Loucy (cell line): ENCODE measurements at regions not wholly inside any gene's neighbourhood (a gene's known extent, or its start where the extent isn't known, plus 50 kb on each side); places are given as distances from the start of the nearest gene placed in this dataset.

ENCODE experiments used
- H2AFZ ChIP-seq: fragments of 200-600 bp; sonication (generic); 2 replicates; pipeline ENCODE4 v1.6.0; 2016; ENCODE audit warnings: antibody characterized with exemption, mild to moderate bottlenecking, low read length, moderate library complexity
- H3F3A ChIP-seq: fragments of 200-600 bp; 2 replicates; pipeline ENCODE4 v1.6.0; 2016; ENCODE audit warnings: antibody characterized with exemption, low read depth, mild to moderate bottlenecking
- H3K27me3 ChIP-seq: fragments of 200-600 bp; sonication (generic); 2 replicates; pipeline ENCODE4 v1.6.1; 2014; ENCODE audit warnings: low read length, mild to moderate bottlenecking; ENCODE audit not compliant: insufficient read depth, poor library complexity, severe bottlenecking
- H3K36me3 ChIP-seq: fragments of 200-600 bp; sonication (generic); 2 replicates; pipeline ENCODE4 v1.6.1; 2016; ENCODE audit warnings: low read length; ENCODE audit not compliant: insufficient read depth
- H3K4me1 ChIP-seq: fragments of 200-600 bp; sonication (generic); 2 replicates; pipeline ENCODE4 v1.5.1; 2014; ENCODE audit warnings: low read length, mild to moderate bottlenecking; ENCODE audit not compliant: insufficient read depth, poor library complexity, severe bottlenecking
- H3K4me2 ChIP-seq: fragments of 200-600 bp; sonication (generic); 2 replicates; pipeline ENCODE4 v1.6.0; 2014; ENCODE audit warnings: antibody characterized with exemption, low read length, low read depth, mild to moderate bottlenecking; ENCODE audit not compliant: poor library complexity, severe bottlenecking
- H3K4me3 ChIP-seq: fragments of 200-600 bp; sonication (generic); 2 replicates; pipeline ENCODE4 v1.5.1; 2014; ENCODE audit warnings: low read length, mild to moderate bottlenecking, mixed read lengths; ENCODE audit not compliant: poor library complexity, severe bottlenecking
- H3K79me2 ChIP-seq: fragments of 200-600 bp; sonication (generic); 2 replicates; pipeline ENCODE4 v1.6.1; 2014; ENCODE audit warnings: low read length; ENCODE audit not compliant: insufficient read depth
- H3K9ac ChIP-seq: fragments of 200-600 bp; sonication (generic); 2 replicates; pipeline ENCODE4 v1.6.0; 2014; ENCODE audit warnings: mild to moderate bottlenecking, low read depth, low read length, moderate library complexity; ENCODE audit not compliant: poor library complexity, severe bottlenecking
- H3K9me2 ChIP-seq: fragments of 200-600 bp; sonication (generic); replicated peaks from 2 replicates; pipeline ENCODE4 v1.6.1; 2016; ENCODE audit warnings: low read depth, low read length, mixed read lengths
- H3K9me3 ChIP-seq: fragments of 200-600 bp; sonication (generic); 2 replicates; pipeline ENCODE4 v1.6.1; 2014; ENCODE audit warnings: mild to moderate bottlenecking, antibody characterized with exemption, low read length, low read depth; ENCODE audit not compliant: insufficient read depth
- H4K20me1 ChIP-seq: fragments of 200-600 bp; sonication (generic); 2 replicates; pipeline ENCODE4 v1.6.0; 2014; ENCODE audit warnings: antibody characterized with exemption, low read length, mild to moderate bottlenecking; ENCODE audit not compliant: insufficient read depth, poor library complexity, severe bottlenecking
- CTCF ChIP-seq: fragments of 200-600 bp; sonication (generic); conservative IDR thresholded peaks from 2 replicates; pipeline ENCODE4 v1.5.1; 2014; ENCODE audit warnings: mild to moderate bottlenecking, antibody characterized with exemption, low read length
- EZH2phosphoT487 ChIP-seq: fragments of 200-600 bp; IDR thresholded peaks from 2 replicates; pipeline ENCODE4 v1.6.1; 2018; ENCODE audit warnings: antibody characterized with exemption, mild to moderate bottlenecking, moderate library complexity, borderline replicate concordance

GRCh38 chr3:157559401-157559800 lies 56.2 kb upstream of the VEPH1 start:
- H3K9me2 ChIP-seq: no peaks in the 10 kb centered on the region

More at GRCh38 chr3:157559401-157559800, 56.2 kb upstream of the VEPH1 start:
- Histone ChIP-seq H3K27me3 (no peaks in the 10 kb centered on the region), H3K4me2 (no peak overlapping the region), H3K9ac (no peak overlapping the region), H2AFZ (no peak overlapping the region), H3K9me3 (no peaks in the 10 kb centered on the region), H3K36me3 (no peaks in the 10 kb centered on the region), H3F3A (no peaks in the 10 kb centered on the region), H3K4me1 (no peaks in the 10 kb centered on the region), H3K79me2 (no peaks in the 10 kb centered on the region), H4K20me1 (no peaks in the 10 kb centered on the region), H3K4me3 (no peak overlapping the region)
- TF ChIP-seq EZH2phosphoT487: no peak
- no peak for TF ChIP-seq CTCF
